GM10248 (cell line): ENCODE measurements at regions not wholly inside any gene's neighbourhood (a gene's known extent, or its start where the extent isn't known, plus 50 kb on each side); places are given as distances from the start of the nearest gene placed in this dataset.

Experiments used
- CTCF ChIA-PET: fragments of 300-600 bp; sonication (Branson Sonifier 250); formaldehyde crosslinking; extraction: SDS; loops from one replicate; lab custom pipeline; 2021; ENCODE audit warnings: antibody characterized with exemption; lab: Yijun Ruan, JAX
- POLR2A ChIA-PET: fragments of 350-650 bp; sonication (Branson Sonifier 250); formaldehyde crosslinking; extraction: SDS; loops from one replicate; lab custom pipeline; 2020; ENCODE audit warnings: antibody characterized with exemption; lab: Yijun Ruan, JAX
- DNase-seq: peaks from one replicate; pipeline ENCODE4 v3.0.0; 2012; ENCODE audit errors: extremely low spot score
- TF ChIP-seq, protein P1 (sequence below): IDR thresholded peaks from 2 replicates; pipeline ENCODE4 v1.5.1; 2012; ENCODE audit warnings: mild to moderate bottlenecking, low read depth; ENCODE audit errors: extremely low read depth, missing control alignments, control extremely low read depth

DNA sequence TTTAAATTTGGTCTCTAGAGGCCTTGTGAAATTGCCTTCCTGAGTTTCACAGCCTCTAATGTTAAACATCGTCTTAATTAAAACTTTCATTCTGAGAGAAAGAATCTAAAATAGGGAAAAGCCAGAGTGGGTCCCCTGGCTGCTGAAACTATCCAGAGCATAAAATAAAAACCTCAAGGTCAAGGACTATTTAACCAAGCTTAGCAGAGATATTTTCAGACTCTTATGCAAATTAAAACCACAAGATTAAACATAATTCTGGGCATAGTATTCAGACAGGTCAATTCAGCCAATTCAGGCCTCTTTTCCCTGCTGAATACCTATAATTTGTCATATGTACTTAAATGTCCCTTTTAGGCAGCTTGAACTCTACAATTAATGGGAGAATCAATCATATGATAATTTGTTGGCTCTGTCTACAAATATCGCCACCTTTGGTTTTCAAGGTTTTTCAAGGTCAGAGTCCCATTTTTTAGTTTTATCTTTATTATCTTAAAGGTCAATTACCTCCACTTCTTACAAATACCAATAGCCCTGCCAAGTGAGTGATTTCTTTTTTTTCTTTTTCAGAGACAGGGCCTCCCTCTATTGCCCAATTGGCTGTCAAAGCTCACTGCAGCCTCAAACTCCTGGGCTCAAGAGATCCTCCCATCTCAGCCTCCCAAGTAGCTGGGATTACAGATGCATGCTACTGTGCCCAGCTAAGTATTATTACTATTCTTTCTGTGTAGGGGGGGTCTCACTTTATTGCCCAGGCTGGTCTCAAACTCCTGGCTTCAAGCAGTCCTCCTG is 257.1 kb downstream of the PHLDA1 start:
- CTCF ChIA-PET = interaction anchor here (1.3 to 2.0 kb wide), 3 partner anchors 8 to 67 kb away, joined by 3 to 5 read pairs (median 5); no protein-coding TSS in a partner anchor
- TF ChIP-seq, protein P1, sequence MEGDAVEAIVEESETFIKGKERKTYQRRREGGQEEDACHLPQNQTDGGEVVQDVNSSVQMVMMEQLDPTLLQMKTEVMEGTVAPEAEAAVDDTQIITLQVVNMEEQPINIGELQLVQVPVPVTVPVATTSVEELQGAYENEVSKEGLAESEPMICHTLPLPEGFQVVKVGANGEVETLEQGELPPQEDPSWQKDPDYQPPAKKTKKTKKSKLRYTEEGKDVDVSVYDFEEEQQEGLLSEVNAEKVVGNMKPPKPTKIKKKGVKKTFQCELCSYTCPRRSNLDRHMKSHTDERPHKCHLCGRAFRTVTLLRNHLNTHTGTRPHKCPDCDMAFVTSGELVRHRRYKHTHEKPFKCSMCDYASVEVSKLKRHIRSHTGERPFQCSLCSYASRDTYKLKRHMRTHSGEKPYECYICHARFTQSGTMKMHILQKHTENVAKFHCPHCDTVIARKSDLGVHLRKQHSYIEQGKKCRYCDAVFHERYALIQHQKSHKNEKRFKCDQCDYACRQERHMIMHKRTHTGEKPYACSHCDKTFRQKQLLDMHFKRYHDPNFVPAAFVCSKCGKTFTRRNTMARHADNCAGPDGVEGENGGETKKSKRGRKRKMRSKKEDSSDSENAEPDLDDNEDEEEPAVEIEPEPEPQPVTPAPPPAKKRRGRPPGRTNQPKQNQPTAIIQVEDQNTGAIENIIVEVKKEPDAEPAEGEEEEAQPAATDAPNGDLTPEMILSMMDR = no peak

DNA sequence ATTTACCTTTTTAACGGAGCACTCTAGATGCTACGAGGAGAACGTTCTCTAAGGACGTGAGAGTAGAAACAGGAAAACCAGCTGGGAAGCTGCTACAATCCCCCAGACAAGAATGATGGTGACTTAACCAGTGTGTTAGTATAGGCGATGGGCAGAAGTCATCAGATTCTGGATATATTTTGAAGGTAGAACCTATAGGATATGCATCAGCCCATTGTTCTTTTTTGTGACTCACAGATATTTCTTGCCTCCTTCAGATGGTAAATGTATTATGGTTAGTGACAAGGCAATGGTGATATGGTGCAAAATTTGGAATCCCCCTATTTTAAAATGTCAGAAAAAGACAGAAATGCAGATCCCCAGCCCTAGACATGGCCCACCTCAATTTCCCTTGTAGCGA is 258.2 kb downstream of the PHLDA1 start:
- TF ChIP-seq, protein P1 = no peak
- ChIA-PET CTCF (interaction anchor here (1.6 to 2.0 kb wide), 2 partner anchors 9 to 12 kb away, joined by 5 read pairs; no protein-coding TSS in a partner anchor), POLR2A (no interaction called here)
- DNase-seq = no peak

More for the DNA sequence above, 257.1 kb downstream of the PHLDA1 start:
- DNase-seq = no peak
- POLR2A ChIA-PET = no interaction called here

DNA sequence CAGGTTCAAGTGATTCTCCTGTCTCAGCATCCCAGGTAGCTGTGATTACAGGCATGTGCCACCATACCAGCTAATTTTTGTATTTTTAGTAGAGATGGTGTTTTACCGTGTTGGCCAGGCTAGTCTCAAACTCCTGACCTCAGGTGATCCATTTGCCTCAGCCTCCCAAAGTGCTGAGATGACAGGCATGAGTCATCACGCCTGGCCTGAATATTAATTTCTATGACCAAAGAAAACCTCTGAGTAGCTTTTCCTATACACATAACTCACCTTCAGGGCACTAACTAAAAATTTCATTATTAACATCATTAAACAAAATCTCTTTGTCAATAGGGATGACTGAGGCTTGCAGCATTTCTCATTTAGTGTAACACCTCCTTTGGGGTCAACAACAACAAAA is 259.6 kb upstream of the KRR1 start:
- TF ChIP-seq, protein P1 = no peak
- ChIA-PET CTCF (no interaction called here), POLR2A (no interaction called here)
- no peak for DNase-seq

DNA sequence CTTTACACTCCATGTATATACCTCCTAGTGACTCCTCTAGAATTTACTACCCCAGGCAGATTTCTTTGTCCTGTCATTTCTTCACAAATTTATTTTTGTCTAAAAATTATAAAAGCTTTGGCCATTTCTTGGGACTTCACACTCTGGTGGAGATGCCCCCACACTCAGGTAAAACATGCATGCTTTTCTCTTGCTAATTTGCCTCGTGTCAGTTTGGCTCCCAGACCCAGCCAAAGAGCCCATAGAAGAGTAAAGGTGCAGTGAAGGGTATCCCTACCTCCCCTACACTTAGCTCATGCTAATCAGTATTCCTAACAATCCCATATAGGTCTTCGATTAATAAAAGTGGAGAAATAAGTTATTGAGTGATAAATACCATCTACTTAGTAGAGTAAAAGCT is 256.5 kb upstream of the KRR1 start:
- POLR2A ChIA-PET = no interaction called here
- CTCF ChIA-PET = interaction anchor here (0.8 to 2.7 kb wide), 2 partner anchors 13 to 24 kb away, joined by 3 to 7 read pairs; no protein-coding TSS in a partner anchor

DNA sequence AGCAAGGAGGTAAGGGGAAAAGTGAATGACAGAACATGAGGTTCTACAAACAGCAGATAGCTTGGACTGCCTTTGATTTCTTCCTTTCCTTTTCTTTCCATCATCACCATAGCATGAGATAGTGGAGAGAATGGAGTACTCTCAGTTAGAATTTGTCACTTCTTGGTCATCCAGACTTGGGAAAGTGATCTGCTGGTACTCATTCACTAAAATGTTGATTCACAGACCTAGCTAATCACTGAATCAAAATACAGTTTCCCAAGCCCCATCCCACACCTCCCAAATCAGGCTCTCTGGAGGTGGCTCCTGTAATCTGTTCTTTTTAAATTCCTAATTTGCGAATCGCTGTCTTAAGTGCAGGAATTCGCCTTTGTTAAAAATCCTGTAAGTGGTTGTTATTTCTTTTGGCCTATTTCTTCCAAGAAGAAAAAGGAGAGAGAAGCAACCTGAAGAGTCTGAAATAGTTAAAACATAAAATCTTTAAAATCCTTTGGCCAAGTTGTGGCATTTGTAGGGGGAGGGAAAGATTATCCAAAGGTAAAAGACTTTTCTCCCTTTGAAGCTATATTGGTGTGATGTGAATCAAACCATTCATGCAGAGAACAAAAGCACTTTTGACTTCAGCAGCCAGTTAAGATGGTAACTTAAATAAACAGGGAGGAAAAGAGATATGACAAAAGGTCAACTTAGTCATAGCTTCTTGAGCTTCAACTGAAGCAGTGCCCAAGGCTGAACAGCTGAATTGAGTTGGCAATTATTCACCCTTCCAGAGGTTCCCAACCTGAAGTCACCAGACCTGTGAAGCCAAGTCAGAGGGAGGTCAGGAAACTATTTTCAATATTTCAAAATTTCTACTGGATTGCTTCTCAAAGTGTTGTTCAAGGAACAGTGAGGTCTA is 255.1 kb upstream of the KRR1 start:
- TF ChIP-seq, protein P1 = no peak
- CTCF ChIA-PET = interaction anchor here (1.0 to 3.0 kb wide), 3 partner anchors 10 to 240 kb away, joined by 3 to 8 read pairs (median 4); no protein-coding TSS in a partner anchor
- POLR2A ChIA-PET = no interaction called here
- DNase-seq = no peak

More for the DNA sequence above, 256.5 kb upstream of the KRR1 start:
- TF ChIP-seq, protein P1 = no peak
- no peak for DNase-seq
